ENCODE measurements at regions not wholly inside any gene's neighbourhood (a gene's known extent, or its start where the extent isn't known, plus 50 kb on each side); places are given as distances from the start of the nearest gene placed in this dataset.

DNA sequence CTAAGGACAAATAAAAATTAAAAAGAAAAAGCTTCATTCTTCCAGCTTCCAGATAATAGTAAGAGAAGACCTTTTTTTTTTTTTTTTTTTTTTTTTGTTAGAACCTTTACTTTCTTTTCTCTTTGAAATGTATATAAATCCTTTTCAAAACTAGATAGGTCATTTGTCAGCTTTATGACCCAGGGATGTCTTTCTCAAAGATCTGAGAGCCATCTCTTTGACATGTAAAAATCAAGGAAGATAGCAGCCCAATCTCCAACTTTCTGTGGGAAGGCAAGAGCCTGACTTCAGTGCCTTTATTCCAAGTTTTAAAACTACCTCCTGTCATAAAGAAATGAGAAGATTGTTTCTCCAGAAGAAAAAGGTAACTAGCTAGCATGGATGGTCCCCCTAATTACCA is 203.3 kb upstream of the LRFN5 start:
- DNase-seq: no peak

DNA sequence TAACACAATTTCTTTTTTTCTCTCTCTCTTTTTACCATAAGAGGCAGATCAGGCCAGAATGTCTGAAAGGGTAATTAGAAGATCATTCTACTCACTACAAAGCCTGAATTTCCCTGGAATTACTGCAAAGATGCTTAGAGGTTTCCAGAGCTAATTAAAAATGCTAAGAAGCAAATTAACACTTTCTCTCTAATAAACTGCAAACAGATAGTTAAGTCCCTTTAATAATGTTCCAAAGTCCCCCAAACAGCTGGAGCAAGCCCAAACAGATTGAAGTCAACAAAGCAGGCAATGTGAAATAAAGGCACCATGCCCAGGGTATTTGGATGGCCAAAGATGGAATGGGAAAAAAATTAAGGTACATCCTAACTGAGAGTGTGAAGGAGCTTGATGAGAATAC is 208.8 kb upstream of the LRFN5 start:
- DNase-seq: no peak

DNA sequence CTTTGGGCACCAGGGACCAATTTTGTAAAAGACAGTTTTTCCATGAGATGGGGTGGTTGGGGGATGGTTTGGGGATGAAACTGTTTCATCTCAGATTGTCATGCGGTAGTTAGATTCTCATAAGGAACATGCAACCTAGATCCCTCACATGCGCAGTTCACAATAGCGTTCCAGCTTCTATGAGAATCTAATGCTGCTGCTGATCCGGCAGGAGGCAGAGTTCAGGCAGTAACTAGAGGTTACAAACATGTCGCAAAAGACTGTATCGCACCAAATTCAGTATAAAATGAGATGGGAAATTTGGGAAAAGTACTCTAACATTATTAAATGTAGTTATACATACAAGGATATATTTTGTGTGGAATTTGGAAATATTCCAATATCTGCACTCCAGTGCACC is 213.2 kb upstream of the LRFN5 start:
- no peak for DNase-seq

DNA sequence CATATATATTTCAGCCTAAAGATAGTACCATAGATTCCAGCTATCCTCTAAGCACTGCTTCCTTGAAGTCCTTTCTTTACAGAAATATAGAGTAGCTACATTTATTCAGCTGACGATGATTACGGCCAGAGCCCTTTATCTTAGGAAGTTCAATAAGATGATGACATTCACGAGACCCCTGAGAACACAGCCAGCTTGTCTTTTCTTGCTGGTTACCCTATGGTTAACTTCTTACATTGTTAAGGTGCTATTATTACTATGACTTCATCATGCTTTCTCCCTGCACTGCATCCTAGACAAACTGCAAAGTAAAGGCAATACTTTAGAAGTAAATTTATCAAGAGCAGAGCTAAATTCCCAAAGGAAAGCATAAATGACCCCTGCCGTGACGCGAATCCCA is 214.4 kb upstream of the LRFN5 start:
- no peak for DNase-seq

DNA sequence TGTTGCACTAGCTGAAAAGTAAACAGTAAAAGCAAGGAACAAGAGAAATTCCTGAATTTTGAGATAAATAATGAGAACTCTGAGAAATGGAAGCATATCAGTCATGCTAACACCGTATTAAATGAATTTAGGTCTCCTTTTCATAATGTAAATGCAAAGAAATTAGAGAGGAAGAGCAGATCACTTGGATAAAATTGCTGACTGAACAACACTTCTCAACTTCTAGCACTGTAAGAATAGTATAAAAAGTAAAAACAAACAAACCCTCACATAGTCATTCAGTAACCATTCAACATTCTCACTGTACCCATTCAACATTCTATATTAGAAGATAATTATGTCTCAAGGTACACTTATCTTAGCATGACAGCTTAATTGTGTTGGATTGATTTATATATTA is 217.3 kb upstream of the LRFN5 start:
- DNase-seq: no peak

DNA sequence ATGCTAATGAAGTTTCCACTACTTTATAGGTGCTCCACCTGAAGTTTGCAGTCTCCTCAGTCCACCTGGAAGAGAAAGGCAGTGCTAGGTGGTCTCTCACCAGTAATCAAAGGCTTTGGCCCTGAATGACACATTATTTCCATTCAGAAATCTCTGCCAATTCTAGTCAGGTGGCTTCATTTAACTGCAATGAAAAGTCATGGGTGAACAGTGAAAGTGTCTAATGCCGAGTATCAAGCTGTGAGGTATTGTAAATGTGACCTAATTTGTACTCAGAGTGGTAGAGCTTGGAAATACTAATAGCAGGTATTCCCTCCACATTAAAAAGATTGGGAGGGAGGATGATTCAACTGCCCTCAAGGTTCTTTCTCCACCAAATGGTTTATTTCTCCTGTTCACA is 220.9 kb upstream of the LRFN5 start:
- peak in 2 of 3 experiments; percentile 41 to 83 for DNase-seq

DNA sequence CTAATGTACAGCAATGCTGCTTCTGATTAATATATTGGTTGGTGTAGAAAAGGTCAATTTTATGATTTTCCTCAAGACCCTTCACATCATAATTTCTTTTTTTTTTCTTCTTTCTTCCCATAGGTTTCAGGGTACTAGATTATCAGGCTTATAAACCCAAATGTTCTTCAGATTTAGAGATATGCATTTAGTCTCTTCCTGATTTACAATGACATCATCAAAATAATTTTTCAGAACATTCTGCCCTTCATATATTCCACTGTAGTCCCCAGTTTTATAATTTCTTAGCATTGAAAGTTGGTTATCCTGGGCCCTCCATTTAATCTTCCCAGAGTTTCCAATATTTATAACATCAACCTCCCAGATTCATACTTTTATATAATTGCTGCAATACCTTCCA is 226.7 kb upstream of the LRFN5 start:
- no peak for DNase-seq

DNA sequence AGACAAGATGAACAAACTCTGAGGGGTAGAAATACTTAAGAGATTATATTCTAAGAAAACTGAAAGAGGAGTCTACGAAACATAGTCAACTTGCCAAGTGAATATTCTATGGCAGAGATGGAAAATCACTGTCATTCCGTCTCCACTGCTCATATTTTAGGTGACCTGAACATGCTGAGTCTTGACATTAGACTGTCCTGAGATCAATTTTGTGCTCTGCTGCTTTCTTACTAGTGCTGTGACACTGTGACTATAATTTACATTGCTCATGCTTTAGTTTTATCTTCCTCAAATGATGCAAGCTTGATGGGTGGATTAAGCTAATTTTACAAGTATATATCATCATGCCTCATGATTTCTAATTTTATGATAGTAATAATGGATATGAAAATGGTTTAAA is 228.2 kb upstream of the LRFN5 start:
- no peak for DNase-seq

DNA sequence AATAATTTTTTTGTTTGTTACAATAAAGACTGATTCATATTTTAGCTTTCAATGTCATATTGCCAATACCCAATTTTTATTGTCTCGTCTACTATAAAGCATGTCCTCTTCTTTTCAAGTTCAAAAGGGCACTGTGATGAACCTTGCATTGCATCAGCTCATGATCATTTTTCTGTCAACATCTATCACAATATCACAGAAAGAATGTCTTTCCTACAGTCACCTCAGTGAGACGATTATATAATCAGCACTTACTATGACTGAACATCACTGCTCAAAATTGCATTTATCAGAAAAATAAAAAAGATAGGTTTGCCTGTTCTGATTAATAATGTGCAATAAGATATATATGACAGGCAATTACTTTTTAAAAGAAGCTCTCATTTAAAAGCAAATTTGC is 228.7 kb upstream of the LRFN5 start:
- no peak for DNase-seq

DNA sequence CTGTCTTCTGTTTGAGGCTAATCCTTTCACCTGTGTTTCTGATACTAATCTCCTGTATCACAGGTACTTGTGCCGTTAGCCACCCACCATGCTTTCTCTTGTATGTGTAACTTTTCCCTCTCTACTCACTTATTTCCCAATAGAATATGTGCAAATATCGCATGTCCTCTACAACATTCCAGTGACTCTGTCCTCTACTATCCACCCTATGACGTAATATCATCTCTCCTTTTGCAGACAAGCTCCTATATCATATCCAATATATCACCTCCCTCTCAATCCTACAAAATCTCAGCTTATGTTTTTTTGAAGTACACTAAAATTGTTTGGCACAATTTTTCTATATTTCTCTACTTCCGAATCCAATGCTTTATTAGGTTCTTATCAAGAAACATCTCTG is 232.6 kb upstream of the LRFN5 start:
- DNase-seq: no peak

DNA sequence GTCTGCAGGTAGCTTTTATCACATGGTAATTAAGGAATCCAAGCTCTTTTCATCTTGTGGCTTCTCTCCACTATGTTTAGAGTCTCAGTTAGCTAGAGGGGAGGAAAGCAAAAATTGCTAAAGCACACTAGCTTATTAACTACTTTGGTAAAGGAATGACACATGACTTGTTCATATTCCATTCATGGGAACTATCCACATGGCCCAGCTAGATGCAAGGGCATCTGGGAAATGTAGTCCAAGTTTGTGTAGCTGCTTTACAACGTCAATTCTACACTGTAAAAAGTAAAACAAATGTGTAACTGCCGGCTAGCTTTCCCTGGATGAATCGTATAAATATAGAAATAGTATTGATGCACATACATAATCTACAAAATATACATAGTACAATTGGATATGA is 244.5 kb upstream of the LRFN5 start:
- peak in 1 of 3 experiments; percentile 18 for DNase-seq

DNA sequence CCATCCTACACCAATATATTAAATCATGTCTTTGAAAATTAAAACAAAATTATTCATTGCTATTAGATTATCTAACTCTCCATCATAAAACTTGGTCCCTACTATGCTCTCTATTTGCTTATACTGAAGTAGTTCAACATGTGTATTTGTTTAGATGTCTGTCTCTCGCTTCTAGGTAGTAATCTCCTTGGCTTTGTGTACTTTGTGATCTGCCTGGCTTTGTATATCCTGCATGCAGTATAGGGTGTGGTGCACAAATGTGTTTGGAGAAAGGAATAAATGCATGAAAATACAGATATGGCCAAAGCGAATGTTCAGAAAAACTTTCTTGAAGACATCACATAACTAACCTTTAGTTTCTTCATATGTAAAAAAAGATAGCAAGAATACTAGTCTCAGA is 246.6 kb upstream of the LRFN5 start:
- no peak for DNase-seq

DNA sequence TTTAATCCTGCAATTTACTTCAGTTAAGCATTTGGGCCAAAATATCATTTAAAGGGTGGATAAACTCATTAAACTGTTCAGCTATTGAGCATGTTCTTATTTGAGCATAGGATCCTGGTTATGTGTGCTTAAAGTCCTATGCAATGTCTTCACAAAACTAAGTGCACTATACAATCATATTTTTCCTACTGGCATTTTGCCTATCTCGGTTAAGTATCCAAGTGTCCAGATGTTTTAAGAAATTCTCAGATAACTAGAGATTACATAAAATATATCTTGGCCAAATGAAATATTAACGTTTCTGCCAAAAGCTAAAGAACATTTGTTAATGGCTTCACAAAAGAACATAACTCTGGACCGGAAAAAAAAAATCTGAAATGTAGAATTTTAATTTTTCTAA is 250.8 kb upstream of the LRFN5 start:
- no peak for DNase-seq

DNA sequence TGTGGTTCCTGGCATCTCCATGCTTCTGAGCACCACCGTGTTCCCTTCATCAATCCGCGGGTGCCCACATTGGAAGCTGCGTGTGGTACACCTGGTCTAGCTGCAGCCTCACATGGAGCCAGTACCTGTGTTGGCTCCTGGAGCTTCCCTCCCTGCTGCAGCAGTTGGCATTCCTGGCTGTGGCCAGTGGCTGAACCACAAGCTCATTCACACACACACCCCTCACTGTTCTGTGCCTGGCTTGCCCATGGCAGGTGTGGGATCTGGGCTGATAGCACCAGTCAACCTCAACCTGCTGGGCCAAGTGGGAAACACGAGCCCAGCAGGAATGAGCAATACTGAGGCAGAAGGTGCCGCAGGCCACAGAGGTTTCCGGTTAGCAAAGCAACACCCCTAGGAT is 256.2 kb upstream of the LRFN5 start:
- DNase-seq: no peak

DNA sequence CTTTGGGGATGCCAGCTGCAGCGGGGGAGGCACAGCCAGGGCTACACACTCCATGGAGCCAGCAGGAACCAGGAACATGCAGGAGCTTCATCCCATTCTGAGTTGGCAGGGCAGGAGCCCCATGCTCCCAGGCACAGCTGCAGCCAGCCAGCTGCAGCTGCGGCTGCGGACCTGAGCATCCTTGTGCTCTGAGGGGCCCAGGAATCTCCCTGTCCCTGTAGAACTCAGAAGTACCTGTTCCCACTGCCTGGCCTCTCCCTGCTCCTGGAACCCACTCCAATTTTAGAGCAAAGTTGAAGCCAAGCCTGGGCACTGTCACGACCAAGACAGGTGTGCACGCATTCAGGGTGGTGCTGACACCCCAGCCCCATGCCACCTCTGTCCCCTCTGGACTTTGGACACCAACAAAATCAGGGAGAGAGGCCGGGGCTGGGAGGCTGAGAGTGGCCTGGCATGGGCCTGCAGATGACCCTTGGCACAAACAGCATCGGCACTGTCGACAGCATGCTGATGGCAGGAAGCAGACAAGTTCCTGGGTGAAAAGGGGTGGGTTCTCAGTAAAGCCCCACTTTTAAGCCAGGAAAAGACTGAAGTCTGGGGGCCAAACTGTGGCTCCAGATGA is 257.3 kb upstream of the LRFN5 start:
- DNase-seq: no peak

DNA sequence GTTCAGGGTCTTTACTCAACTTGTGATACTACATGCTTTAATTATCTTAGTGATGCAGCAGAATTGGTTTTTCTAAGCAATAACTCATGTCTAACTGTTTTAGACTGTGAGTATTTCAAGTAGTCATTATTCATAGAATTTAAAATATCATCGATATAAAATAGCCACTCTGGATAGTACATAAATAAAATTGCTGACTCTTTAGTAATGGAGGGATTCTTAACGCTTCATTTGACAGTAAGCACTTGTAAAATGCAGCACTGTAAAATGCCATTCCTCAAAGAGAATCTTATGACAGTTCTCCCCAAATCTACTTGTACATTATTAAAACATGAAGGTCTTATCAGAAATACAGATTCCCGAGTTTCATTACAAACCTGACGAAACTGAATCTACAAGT is 262.8 kb upstream of the LRFN5 start:
- DNase-seq: no peak

DNA sequence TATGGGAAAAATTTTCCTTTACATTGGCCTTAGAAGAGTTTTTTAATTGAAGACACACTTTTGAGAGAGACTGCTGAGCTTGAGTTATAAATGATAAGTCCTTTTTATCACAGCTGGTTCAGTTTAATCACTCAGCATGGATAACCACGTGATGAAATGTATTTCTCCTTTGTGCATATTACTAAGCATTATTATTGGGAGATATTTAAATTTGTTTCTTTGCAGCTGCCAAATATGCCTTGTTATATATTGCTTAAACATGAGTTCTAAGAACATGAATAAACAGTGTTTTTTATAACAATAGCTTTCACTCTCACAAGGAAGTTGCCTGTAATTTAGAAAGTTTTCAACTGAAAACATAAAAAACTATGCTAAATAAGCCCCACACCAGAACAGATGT is 293.5 kb upstream of the LRFN5 start:
- no peak for DNase-seq

DNA sequence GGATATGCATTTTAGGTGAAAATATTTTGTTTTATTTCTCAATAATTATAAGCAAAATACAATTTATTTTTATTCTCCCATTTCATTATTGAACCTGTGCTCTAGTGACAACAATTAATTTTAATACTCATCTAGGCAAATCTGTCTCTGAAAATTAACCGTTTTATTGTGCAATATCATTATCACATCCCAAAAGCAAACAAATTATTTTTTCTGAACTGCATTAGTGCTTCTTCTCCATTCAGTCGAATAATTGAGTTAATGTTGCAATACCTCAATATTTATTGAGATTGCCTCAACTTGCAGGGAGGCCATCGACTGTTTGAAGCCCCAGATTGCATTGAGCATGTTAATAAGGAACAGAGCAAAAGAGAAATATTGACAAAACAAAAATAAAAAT is 303.2 kb upstream of the LRFN5 start:
- peak in 2 of 3 experiments; percentile 8 to 61 for DNase-seq

DNA sequence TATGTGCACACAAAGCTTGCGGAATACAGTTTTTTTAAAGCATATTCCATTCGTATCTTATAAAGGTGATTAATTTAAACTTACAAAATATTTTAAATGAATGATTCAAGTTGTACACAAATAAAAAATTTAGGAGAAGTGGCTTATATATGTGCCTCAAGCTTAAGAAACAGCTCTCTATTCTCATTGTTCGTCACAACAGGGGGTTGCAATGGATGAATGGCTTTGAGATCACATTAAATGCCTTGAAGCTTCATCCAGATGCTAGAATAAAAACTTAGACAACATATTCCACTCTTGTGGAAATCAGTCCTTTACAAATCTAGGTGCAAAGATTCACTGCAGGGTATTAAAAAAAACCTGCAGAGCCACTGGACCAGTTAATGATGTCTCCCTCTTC is 303.9 kb upstream of the LRFN5 start:
- DNase-seq: peak; percentile 39 to 86 (median 80)

DNA sequence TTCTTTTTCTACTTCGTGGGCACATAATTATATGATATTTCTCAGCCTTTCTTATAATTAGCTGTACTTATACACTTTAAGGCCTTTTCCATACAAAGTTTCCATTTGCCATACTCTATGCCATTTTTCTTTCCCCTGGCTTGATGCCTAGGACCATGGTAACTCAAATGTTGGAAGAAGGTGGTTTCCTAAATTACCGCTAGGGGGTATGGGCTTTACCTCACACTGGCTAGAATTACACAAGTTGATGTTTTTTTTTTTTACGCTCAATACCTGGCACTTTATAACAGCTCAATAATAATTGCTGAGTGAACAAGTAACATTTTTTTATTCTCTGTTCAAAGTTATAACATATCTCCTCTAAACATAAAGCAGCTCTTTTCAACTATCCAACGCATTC is 306.8 kb upstream of the LRFN5 start:
- no peak for DNase-seq

DNA sequence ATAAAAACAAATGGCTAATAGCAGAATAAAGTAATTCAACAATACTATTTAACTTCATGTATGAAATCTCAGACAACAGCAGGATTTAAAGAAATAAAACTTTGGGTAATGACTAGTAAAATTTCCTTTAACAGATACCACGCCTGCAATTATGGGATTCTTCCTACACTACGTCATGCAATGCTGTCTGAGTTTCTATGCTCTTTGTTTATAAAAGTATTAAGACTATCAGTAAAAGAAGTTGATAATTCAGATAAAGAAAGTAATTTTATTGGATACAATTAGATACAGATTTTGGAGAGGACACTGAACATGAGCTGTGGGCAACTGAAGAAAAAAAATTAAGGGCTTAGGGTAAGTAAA is 308.4 kb upstream of the LRFN5 start:
- no peak for DNase-seq

DNA sequence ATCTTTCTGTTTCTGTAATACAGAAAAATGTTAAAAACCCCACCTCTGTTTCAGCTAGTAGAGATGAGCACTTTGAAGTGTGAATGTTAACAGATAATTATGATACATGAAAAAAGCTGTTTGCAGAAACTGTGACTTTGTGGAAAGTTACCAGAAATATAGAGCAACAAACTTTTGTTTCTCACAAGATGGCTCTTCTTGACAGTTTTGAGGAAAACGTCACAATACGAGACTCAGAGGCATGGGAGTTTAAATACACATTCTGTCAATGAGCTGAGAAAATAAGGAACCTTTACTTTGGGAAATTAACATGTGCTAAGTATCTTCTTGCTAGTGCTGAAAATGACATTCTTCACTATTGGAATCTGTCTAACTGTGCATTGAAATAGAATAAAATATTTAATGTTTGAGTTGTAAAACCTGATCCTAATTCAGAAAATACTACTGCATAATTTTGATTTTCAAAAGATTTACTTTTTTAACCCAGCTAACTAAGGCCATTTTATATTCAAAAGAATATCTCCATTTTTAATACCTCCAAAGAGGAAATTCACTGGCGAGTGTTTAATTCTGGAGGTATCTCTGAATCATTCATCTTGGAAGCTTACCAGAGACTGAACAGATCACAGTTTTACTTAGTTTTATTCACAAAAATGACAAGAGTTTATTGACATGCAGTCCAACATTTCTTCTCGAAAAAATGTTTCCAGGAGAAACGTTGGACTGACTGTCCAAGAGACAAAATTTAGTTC is 308.9 kb upstream of the LRFN5 start:
- no peak for DNase-seq

DNA sequence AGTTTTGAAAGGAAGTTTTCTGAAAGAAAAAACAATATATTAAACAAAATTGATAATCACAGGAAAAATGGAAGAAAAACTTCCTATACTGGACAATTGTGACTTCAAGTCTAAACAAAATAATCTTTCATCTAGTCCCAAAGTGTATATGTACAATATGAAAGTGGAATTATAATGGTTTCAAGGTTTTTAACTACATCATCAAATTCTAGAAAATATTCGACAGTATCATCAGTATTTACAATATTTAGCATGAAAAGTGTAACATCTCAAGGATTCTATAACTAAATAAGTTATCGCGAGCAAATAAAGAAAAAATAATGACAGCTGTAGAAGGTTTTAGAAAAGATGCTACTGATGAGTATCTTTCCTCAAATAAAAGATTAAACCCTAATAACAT is 310.9 kb upstream of the LRFN5 start:
- DNase-seq: no peak

DNA sequence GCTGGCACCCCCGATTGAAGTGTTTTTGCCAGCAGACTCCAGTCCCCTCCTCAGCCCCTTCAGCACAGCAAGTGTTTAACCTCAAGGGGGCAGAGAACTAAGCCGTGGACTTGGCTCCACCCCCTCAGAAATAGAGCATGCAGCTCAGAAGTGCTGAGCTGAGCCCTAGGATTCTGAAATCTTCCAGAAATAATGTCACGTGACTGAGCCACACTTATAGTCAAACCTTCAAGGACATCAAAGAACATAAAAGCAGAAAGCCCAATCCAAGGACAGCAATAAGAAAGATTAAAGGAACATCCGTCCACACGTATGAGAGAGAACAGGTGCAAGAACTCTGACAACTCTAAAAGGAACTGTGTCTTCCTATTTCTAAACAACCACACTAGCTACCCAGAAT is 317.7 kb upstream of the LRFN5 start:
- DNase-seq: no peak

DNA sequence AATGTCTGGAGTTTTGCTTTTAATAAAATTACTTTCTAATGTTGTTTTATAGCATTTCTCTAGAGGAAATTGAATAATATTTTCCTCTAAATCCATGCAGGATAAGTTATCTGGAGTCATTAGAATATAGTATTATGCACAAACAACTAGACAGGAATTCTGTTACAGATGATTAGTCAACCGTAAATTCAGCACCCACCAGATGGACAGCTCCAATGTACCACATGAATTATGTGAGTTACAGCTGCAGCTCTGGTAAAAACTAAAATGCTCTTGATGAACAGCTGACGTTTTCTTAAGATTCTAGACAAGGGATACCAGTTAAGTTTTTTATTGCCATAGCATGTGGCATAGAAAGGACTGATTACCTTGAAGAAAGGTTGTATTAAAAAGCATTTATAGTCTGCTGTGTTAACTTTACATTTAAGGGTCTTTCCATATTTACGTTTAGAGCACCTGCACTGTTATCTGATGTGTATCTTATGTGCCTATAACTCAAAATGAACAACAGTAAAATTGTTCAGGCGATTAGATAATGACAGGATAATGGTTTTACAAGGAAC is 321.4 kb upstream of the LRFN5 start:
- DNase-seq: peak; percentile 19 to 90 (median 61)

Measured in NCI-H1417 (cell line).